K562 (cell line): ENCODE measurements at regions not wholly inside any gene's neighbourhood (a gene's known extent, or its start where the extent isn't known, plus 50 kb on each side); places are given as distances from the start of the nearest gene placed in this dataset.

ENCODE experiments used
- BACH1 ChIP-seq: fragments of 200-800 bp; sonication (Bioruptor generic); IDR thresholded peaks from 2 replicates; pipeline ENCODE4 v1.6.1; 2016; ENCODE audit warnings: missing genetic modification characterization, missing compliant biosample characterization
- EP300 ChIP-seq: IDR thresholded peaks from 2 replicates; pipeline ENCODE4 v1.6.1; 2012; ENCODE audit warnings: low read length, improper control_type of control experiment
- MXI1 ChIP-seq: IDR thresholded peaks from 2 replicates; pipeline ENCODE4 v1.6.1; 2011; ENCODE audit warnings: low read depth, mild to moderate bottlenecking, improper control_type of control experiment, low read length
- NEUROD1 ChIP-seq: fragments of 150-350 bp; IDR thresholded peaks from 2 replicates; pipeline ENCODE4 v1.6.1; 2014; ENCODE audit warnings: borderline replicate concordance, low read length, low read depth; ENCODE audit not compliant: partially characterized antibody
- PHB2 ChIP-seq: fragments of 450-650 bp; IDR thresholded peaks from 2 replicates; pipeline ENCODE4 v1.6.1; 2017; ENCODE audit warnings: low read depth
- SPI1 ChIP-seq: IDR thresholded peaks from 2 replicates; pipeline ENCODE4 v1.6.1; 2011; ENCODE audit warnings: low read depth, low read length, control low read depth, borderline replicate concordance
- TEAD2 ChIP-seq: fragments of 450-650 bp; IDR thresholded peaks from 2 replicates; pipeline ENCODE4 v1.6.1; 2016; ENCODE audit warnings: missing genetic modification characterization, control low read depth, missing compliant biosample characterization
- ZNF274 ChIP-seq: IDR thresholded peaks from 2 replicates; pipeline ENCODE4 v1.6.1; 2011; ENCODE audit warnings: low read depth, mild to moderate bottlenecking, low read length, moderate library complexity, borderline replicate concordance
- ZNF431 ChIP-seq: sonication (generic); formaldehyde crosslinking; IDR thresholded peaks from 2 replicates; pipeline ENCODE4 v1.8.0; 2022; ENCODE audit warnings: mild to moderate bottlenecking, missing genetic modification reagents
- TF ChIP-seq, protein P1 (sequence below), 3 experiments: IDR thresholded peaks in 2 of 3; conservative IDR thresholded peaks in 1 of 3; 2 replicates each; pipeline ENCODE4 v1.5.1; 2011 to 2012; ENCODE audit warnings: low read length in 3 of 3, mild to moderate bottlenecking in 3 of 3, control low read depth in 2 of 3, improper control_type of control experiment in 1 of 3, inconsistent platforms in 1 of 3, low read depth in 1 of 3, mixed read lengths in 1 of 3, moderate library complexity in 1 of 3; ENCODE audit not compliant: insufficient read depth in 2 of 3
- TF ChIP-seq, protein P2 (sequence below): sonication (generic); formaldehyde crosslinking; IDR thresholded peaks from 2 replicates; pipeline ENCODE4 v1.8.0; 2022; ENCODE audit warnings: mild to moderate bottlenecking, missing genetic modification reagents
- TF ChIP-seq, protein P3 (sequence below): fragments of 450-650 bp; formaldehyde crosslinking; IDR thresholded peaks from 2 replicates; pipeline ENCODE4 v1.4.0; 2022; ENCODE audit warnings: missing genetic modification characterization

DNA sequence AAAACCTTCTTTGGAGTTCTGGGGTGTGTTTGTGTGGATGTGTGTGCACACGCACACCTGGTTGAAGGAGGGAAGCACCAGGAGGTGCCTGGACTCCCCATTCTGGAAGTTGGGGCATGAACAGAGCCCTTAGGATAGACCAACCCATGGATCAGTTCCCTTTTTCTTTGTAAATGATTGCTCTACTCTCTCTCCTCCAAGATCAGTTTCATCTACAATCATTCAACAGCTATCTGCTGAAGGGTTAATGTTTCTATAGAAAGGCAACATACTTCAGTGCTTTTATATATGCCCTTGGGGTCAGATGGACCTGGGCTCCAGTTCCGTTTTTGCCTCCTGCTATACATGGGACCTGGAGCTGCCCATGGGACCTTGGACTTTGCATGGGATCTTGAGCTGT, 352.1 kb upstream of the CFAP20DC start:
- TF ChIP-seq ZNF274 (no peak), BACH1 (tag) (no peak), EP300 (no peak), SPI1 (no peak), PHB2 (no peak), MXI1 (no peak), NEUROD1 (no peak), TEAD2 (tag) (no peak), ZNF431 (no peak)
- TF ChIP-seq, protein P1, sequence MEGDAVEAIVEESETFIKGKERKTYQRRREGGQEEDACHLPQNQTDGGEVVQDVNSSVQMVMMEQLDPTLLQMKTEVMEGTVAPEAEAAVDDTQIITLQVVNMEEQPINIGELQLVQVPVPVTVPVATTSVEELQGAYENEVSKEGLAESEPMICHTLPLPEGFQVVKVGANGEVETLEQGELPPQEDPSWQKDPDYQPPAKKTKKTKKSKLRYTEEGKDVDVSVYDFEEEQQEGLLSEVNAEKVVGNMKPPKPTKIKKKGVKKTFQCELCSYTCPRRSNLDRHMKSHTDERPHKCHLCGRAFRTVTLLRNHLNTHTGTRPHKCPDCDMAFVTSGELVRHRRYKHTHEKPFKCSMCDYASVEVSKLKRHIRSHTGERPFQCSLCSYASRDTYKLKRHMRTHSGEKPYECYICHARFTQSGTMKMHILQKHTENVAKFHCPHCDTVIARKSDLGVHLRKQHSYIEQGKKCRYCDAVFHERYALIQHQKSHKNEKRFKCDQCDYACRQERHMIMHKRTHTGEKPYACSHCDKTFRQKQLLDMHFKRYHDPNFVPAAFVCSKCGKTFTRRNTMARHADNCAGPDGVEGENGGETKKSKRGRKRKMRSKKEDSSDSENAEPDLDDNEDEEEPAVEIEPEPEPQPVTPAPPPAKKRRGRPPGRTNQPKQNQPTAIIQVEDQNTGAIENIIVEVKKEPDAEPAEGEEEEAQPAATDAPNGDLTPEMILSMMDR (IDR thresholded peaks at IDR 0.05 in 2 of 3, conservative IDR thresholded peaks at IDR 0.05 in 1 of 3; ENCODE audit: insufficient read depth in 2 of 3, low read depth in 1 of 3, low read length in 3 of 3), result no peak
- TF ChIP-seq, protein P2, sequence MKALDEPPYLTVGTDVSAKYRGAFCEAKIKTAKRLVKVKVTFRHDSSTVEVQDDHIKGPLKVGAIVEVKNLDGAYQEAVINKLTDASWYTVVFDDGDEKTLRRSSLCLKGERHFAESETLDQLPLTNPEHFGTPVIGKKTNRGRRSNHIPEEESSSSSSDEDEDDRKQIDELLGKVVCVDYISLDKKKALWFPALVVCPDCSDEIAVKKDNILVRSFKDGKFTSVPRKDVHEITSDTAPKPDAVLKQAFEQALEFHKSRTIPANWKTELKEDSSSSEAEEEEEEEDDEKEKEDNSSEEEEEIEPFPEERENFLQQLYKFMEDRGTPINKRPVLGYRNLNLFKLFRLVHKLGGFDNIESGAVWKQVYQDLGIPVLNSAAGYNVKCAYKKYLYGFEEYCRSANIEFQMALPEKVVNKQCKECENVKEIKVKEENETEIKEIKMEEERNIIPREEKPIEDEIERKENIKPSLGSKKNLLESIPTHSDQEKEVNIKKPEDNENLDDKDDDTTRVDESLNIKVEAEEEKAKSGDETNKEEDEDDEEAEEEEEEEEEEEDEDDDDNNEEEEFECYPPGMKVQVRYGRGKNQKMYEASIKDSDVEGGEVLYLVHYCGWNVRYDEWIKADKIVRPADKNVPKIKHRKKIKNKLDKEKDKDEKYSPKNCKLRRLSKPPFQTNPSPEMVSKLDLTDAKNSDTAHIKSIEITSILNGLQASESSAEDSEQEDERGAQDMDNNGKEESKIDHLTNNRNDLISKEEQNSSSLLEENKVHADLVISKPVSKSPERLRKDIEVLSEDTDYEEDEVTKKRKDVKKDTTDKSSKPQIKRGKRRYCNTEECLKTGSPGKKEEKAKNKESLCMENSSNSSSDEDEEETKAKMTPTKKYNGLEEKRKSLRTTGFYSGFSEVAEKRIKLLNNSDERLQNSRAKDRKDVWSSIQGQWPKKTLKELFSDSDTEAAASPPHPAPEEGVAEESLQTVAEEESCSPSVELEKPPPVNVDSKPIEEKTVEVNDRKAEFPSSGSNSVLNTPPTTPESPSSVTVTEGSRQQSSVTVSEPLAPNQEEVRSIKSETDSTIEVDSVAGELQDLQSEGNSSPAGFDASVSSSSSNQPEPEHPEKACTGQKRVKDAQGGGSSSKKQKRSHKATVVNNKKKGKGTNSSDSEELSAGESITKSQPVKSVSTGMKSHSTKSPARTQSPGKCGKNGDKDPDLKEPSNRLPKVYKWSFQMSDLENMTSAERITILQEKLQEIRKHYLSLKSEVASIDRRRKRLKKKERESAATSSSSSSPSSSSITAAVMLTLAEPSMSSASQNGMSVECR (CRISPR knock-in tag), result no peak
- TF ChIP-seq, protein P3, sequence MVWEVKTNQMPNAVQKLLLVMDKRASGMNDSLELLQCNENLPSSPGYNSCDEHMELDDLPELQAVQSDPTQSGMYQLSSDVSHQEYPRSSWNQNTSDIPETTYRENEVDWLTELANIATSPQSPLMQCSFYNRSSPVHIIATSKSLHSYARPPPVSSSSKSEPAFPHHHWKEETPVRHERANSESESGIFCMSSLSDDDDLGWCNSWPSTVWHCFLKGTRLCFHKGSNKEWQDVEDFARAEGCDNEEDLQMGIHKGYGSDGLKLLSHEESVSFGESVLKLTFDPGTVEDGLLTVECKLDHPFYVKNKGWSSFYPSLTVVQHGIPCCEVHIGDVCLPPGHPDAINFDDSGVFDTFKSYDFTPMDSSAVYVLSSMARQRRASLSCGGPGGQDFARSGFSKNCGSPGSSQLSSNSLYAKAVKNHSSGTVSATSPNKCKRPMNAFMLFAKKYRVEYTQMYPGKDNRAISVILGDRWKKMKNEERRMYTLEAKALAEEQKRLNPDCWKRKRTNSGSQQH (CRISPR knock-in tag), result no peak
